GM12878 (cell line): ENCODE measurements at regions not wholly inside any gene's neighbourhood (a gene's known extent, or its start where the extent isn't known, plus 50 kb on each side); places are given as distances from the start of the nearest gene placed in this dataset.

Source experiments
- BHLHE40 ChIP-seq, 2 experiments: fragments of 450-650 bp in 1 of 2; IDR thresholded peaks; 2 replicates each; pipeline ENCODE4 v1.6.1; 2011 to 2017; ENCODE audit warnings: low read depth in 2 of 2, borderline replicate concordance in 1 of 2, improper control_type of control experiment in 1 of 2, low read length in 1 of 2, mild to moderate bottlenecking in 1 of 2
- PML ChIP-seq: IDR thresholded peaks from 2 replicates; pipeline ENCODE4 v1.6.1; 2012; ENCODE audit warnings: low read length, inconsistent platforms
- RBBP5 ChIP-seq: fragments of 200-600 bp; sonication (generic); conservative IDR thresholded peaks from 2 replicates; pipeline ENCODE4 v1.6.1; 2016
- ZBED1 ChIP-seq: IDR thresholded peaks from 2 replicates; pipeline ENCODE4 v1.6.1; 2016; ENCODE audit warnings: borderline replicate concordance
- TF ChIP-seq, protein P1 (sequence below): fragments of 450-650 bp; formaldehyde crosslinking; IDR thresholded peaks from 2 replicates; pipeline ENCODE4 v1.4.0; 2022; ENCODE audit warnings: mild to moderate bottlenecking, moderate library complexity
- TF ChIP-seq, protein P2 (sequence below): IDR thresholded peaks from 2 replicates; pipeline ENCODE4 v1.6.1; 2011; ENCODE audit warnings: low read depth, low read length, improper control_type of control experiment, borderline replicate concordance
- TF ChIP-seq, protein P3 (sequence below): fragments of 450-650 bp; IDR thresholded peaks from 2 replicates; pipeline ENCODE4 v1.6.1; 2018; ENCODE audit warnings: mild to moderate bottlenecking, low read depth, moderate library complexity; ENCODE audit not compliant: partially characterized antibody

DNA sequence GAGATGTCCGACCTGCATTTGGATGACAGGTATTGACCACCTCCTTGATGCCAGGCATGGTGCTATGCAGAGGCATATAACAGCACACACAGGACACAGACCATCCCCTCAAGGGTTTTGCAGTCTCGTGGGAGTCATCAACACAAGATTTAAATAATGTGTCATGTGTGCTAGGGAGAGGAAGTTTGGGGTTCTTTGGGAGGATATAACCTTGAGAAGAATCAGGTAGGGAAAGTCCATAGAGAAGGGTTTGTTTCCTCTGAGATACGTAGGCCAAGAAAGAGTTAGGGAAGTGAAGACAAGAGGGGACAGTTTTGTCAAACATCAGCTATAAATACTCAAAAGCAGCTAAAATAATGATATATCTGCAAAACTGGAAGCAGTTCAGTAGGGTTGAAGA, 215.9 kb upstream of the RBFOX1 start (continued):
- TF ChIP-seq, protein P1, sequence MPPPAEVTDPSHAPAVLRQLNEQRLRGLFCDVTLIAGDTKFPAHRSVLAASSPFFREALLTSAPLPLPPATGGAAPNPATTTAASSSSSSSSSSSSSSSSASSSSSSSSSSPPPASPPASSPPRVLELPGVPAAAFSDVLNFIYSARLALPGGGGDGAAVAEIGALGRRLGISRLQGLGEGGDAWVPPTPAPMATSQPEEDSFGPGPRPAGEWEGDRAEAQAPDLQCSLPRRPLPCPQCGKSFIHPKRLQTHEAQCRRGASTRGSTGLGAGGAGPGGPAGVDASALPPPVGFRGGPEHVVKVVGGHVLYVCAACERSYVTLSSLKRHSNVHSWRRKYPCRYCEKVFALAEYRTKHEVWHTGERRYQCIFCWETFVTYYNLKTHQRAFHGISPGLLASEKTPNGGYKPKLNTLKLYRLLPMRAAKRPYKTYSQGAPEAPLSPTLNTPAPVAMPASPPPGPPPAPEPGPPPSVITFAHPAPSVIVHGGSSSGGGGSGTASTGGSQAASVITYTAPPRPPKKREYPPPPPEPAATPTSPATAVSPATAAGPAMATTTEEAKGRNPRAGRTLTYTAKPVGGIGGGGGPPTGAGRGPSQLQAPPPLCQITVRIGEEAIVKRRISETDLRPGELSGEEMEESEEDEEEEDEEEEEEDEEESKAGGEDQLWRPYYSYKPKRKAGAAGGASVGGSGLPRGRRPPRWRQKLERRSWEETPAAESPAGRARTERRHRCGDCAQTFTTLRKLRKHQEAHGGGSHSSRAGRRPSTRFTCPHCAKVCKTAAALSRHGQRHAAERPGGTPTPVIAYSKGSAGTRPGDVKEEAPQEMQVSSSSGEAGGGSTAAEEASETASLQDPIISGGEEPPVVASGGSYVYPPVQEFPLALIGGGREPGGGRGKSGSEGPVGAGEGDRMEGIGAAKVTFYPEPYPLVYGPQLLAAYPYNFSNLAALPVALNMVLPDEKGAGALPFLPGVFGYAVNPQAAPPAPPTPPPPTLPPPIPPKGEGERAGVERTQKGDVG (CRISPR knock-in tag): no peak
- TF ChIP-seq, protein P2, sequence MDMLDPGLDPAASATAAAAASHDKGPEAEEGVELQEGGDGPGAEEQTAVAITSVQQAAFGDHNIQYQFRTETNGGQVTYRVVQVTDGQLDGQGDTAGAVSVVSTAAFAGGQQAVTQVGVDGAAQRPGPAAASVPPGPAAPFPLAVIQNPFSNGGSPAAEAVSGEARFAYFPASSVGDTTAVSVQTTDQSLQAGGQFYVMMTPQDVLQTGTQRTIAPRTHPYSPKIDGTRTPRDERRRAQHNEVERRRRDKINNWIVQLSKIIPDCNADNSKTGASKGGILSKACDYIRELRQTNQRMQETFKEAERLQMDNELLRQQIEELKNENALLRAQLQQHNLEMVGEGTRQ: no peak
- TF ChIP-seq BHLHE40 (IDR thresholded peaks at IDR 0.05; ENCODE audit: borderline replicate concordance in 1 of 2, low read depth in 2 of 2, low read length in 1 of 2) (no peak), RBBP5 (no peak), ZBED1 (no peak), PML (no peak)
- TF ChIP-seq, protein P3, sequence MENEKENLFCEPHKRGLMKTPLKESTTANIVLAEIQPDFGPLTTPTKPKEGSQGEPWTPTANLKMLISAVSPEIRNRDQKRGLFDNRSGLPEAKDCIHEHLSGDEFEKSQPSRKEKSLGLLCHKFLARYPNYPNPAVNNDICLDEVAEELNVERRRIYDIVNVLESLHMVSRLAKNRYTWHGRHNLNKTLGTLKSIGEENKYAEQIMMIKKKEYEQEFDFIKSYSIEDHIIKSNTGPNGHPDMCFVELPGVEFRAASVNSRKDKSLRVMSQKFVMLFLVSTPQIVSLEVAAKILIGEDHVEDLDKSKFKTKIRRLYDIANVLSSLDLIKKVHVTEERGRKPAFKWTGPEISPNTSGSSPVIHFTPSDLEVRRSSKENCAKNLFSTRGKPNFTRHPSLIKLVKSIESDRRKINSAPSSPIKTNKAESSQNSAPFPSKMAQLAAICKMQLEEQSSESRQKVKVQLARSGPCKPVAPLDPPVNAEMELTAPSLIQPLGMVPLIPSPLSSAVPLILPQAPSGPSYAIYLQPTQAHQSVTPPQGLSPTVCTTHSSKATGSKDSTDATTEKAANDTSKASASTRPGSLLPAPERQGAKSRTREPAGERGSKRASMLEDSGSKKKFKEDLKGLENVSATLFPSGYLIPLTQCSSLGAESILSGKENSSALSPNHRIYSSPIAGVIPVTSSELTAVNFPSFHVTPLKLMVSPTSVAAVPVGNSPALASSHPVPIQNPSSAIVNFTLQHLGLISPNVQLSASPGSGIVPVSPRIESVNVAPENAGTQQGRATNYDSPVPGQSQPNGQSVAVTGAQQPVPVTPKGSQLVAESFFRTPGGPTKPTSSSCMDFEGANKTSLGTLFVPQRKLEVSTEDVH: no peak
